DND-41 (cell line): ENCODE measurements at regions not wholly inside any gene's neighbourhood (a gene's known extent, or its start where the extent isn't known, plus 50 kb on each side); places are given as distances from the start of the nearest gene placed in this dataset.

Experiments used
- EZH2 ChIP-seq: IDR thresholded peaks from 3 replicates; pipeline ENCODE4 v1.6.1; 2012; ENCODE audit warnings: borderline replicate concordance, low read depth, mild to moderate bottlenecking, moderate library complexity, low read length, inconsistent platforms; ENCODE audit not compliant: severe bottlenecking
- TF ChIP-seq, protein P1 (sequence below): IDR thresholded peaks from 2 replicates; pipeline ENCODE4 v1.5.1; 2012; ENCODE audit warnings: borderline replicate concordance, low read length, moderate library complexity, mild to moderate bottlenecking; ENCODE audit not compliant: poor library complexity, severe bottlenecking; ENCODE audit errors: extremely low read depth

DNA sequence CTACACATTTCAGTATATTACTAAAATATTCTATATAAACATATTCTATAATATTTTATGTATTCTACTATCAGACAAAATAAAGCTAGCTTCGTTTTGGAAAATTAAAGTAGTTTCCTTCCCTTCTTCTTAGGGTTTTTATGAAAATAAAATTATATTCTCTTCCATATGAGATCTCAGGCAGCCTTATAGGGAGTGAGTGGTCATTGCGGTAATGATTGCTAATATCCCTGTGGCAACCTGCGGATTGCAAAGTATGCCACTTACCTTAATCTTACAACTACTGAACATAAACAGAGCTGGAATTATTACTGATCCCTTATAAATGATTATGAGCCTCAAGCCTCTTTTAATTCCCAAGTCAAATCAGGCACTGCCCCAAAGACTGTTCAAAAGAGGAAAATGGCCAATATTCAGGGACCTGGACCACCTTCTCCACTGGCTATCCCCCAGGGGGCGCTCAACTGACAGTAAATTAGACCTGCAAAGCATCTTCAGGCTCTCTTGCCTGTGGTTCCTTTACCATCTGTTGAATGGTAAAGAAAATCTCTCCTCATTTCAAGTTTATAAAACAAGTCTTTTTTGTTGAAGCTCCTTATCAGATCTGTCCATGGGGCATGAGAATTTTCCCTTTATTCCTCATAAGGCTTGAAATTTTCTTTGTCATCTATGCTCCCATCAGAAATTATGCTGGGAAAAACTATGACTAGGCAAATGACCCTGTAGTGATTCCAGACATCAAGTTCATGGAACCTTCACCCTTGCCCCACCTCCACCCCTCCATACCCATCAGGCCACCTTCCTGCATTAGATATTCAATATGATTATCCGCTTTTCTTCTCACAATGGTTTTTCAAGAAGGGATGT is 163.9 kb downstream of the CEMIP2 start:
- TF ChIP-seq, protein P1, sequence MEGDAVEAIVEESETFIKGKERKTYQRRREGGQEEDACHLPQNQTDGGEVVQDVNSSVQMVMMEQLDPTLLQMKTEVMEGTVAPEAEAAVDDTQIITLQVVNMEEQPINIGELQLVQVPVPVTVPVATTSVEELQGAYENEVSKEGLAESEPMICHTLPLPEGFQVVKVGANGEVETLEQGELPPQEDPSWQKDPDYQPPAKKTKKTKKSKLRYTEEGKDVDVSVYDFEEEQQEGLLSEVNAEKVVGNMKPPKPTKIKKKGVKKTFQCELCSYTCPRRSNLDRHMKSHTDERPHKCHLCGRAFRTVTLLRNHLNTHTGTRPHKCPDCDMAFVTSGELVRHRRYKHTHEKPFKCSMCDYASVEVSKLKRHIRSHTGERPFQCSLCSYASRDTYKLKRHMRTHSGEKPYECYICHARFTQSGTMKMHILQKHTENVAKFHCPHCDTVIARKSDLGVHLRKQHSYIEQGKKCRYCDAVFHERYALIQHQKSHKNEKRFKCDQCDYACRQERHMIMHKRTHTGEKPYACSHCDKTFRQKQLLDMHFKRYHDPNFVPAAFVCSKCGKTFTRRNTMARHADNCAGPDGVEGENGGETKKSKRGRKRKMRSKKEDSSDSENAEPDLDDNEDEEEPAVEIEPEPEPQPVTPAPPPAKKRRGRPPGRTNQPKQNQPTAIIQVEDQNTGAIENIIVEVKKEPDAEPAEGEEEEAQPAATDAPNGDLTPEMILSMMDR = peak; percentile 79
- no peak for TF ChIP-seq EZH2
